GM12878 (cell line): ENCODE measurements at regions not wholly inside any gene's neighbourhood (a gene's known extent, or its start where the extent isn't known, plus 50 kb on each side); places are given as distances from the start of the nearest gene placed in this dataset.

Source experiments
- ATAC-seq: fragments of 200-7000 bp; cut with Tn5 transposase; 3 replicates; pipeline ENCODE4 v1.9.1; 2020; ENCODE audit warnings: mild to moderate bottlenecking, moderate library complexity
- BruUV-seq: library from RNA; stranded (reverse); fragments of 400-500 nt; replicated peaks from 2 replicates; lab custom pipeline; 2021; lab: Mats Ljungman, UMichigan
- CTCF ChIA-PET: fragments of 300-600 bp; sonication (Branson Sonifier 250); formaldehyde crosslinking; extraction: SDS; loops from one replicate; lab custom pipeline; 2021; ENCODE audit warnings: inconsistent platforms; lab: Yijun Ruan, JAX
- POLR2A ChIA-PET: fragments of 350-600 bp; formaldehyde crosslinking; extraction: SDS; loops from one replicate; lab custom pipeline; 2021; ENCODE audit warnings: inconsistent platforms; lab: Charles Lee
- RAD21 ChIA-PET: fragments of 300-600 bp; sonication (Branson Sonifier 250); formaldehyde crosslinking; loops from one replicate; lab custom pipeline; 2023; ENCODE audit warnings: antibody characterized with exemption; ENCODE audit not compliant: unreplicated experiment; lab: Charles Lee
- SMC1A ChIA-PET: fragments of 300-600 bp; sonication (Branson Sonifier 250); formaldehyde crosslinking; loops from one replicate; lab custom pipeline; 2023; ENCODE audit not compliant: unreplicated experiment, uncharacterized antibody; lab: Charles Lee
- DNase-seq: peaks from one replicate; pipeline ENCODE4 v3.0.0-alpha.2; 2011; ENCODE audit warnings: low read depth, low spot score
- FAIRE-seq: peaks from 3 replicates; lab custom pipeline; 2011; peaks lifted over from hg19 to GRCh38; lab: Jason Lieb, UNC
- H2AFZ ChIP-seq: 2 replicates; pipeline ENCODE4 v1.6.0; 2011; ENCODE audit warnings: low read depth, low read length, control low read depth; ENCODE audit not compliant: control insufficient read depth
- H3K27ac ChIP-seq: 2 replicates; pipeline ENCODE4 v1.5.1; 2011; ENCODE audit warnings: control low read depth; ENCODE audit not compliant: control insufficient read depth, insufficient read depth
- H3K27me3 ChIP-seq, 2 experiments: replicated peaks in 1 of 2; 2 replicates each; pipeline versions ENCODE4 v1.6.0 to v1.6.1; 2011; ENCODE audit warnings: low read length in 1 of 2; ENCODE audit not compliant: control insufficient read depth in 2 of 2, insufficient read depth in 2 of 2
- H3K36me3 ChIP-seq, 2 experiments: 2 replicates each; pipeline ENCODE4 v1.5.1; 2011; ENCODE audit warnings: low read length in 1 of 2; ENCODE audit not compliant: control insufficient read depth in 2 of 2, insufficient read depth in 2 of 2
- H3K4me1 ChIP-seq: 2 replicates; pipeline ENCODE4 v1.6.1; 2011; ENCODE audit warnings: mild to moderate bottlenecking, low read length, moderate library complexity, mixed read lengths; ENCODE audit not compliant: control insufficient read depth, insufficient read depth
- H3K4me2 ChIP-seq: 2 replicates; pipeline ENCODE4 v1.6.0; 2011; ENCODE audit warnings: control low read depth; ENCODE audit not compliant: control insufficient read depth, insufficient read depth
- H3K4me3 ChIP-seq: fragments of 200-600 bp; sonication (generic); 2 replicates; pipeline ENCODE4 v1.5.1; 2016
- H3K79me2 ChIP-seq: 2 replicates; pipeline ENCODE4 v1.6.0; 2011; ENCODE audit warnings: low read length; ENCODE audit not compliant: control insufficient read depth, insufficient read depth
- H3K9ac ChIP-seq: 2 replicates; pipeline ENCODE4 v1.8.0; 2011; ENCODE audit warnings: low read length, control low read depth, mixed read lengths; ENCODE audit not compliant: control insufficient read depth, insufficient read depth
- H3K9me3 ChIP-seq: replicated peaks from 3 replicates; pipeline ENCODE4 v1.5.1; 2011; ENCODE audit warnings: mild to moderate bottlenecking, low read length; ENCODE audit not compliant: control insufficient read depth, insufficient read depth
- H4K20me1 ChIP-seq: 2 replicates; pipeline ENCODE4 v1.6.0; 2011; ENCODE audit not compliant: control insufficient read depth, insufficient read depth
- BACH1 ChIP-seq: fragments of 450-650 bp; IDR thresholded peaks from 2 replicates; pipeline ENCODE4 v1.6.1; 2017; ENCODE audit warnings: mild to moderate bottlenecking, borderline replicate concordance
- BHLHE40 ChIP-seq, 2 experiments: fragments of 450-650 bp in 1 of 2; IDR thresholded peaks; 2 replicates each; pipeline ENCODE4 v1.6.1; 2011 to 2017; ENCODE audit warnings: low read depth in 2 of 2, borderline replicate concordance in 1 of 2, improper control_type of control experiment in 1 of 2, low read length in 1 of 2, mild to moderate bottlenecking in 1 of 2
- ESRRA ChIP-seq: IDR thresholded peaks from 2 replicates; pipeline ENCODE4 v1.6.1; 2012; ENCODE audit warnings: mild to moderate bottlenecking, low read length, improper control_type of control experiment
- GATAD2B ChIP-seq: fragments of 450-650 bp; conservative IDR thresholded peaks from 2 replicates; pipeline ENCODE4 v1.6.1; 2017; ENCODE audit warnings: low read depth, mild to moderate bottlenecking, moderate library complexity
- MYB ChIP-seq: fragments of 150-350 bp; IDR thresholded peaks from 2 replicates; pipeline ENCODE4 v1.6.1; 2014; ENCODE audit warnings: mild to moderate bottlenecking, low read depth, low read length, borderline replicate concordance
- MYC ChIP-seq: IDR thresholded peaks from 2 replicates; pipeline ENCODE4 v1.6.1; 2011; ENCODE audit warnings: mild to moderate bottlenecking, low read length, moderate library complexity, inconsistent platforms; ENCODE audit not compliant: insufficient read depth, insufficient replicate concordance, insufficient read length, severe bottlenecking
- RFX5 ChIP-seq: IDR thresholded peaks from 2 replicates; pipeline ENCODE4 v1.6.1; 2011; ENCODE audit warnings: low read depth, low read length, improper control_type of control experiment
- SIX5 ChIP-seq: IDR thresholded peaks from 2 replicates; pipeline ENCODE4 v1.6.1; 2011; ENCODE audit warnings: mild to moderate bottlenecking, low read depth, low read length, moderate library complexity; ENCODE audit not compliant: severe bottlenecking
- TBL1XR1 ChIP-seq: IDR thresholded peaks from 2 replicates; pipeline ENCODE4 v1.6.1; 2012; ENCODE audit warnings: low read depth, low read length, improper control_type of control experiment
- WGBS: methylation state at CpG from one replicate; pipeline ENCODE4 v1.1.6; 2016; ENCODE audit warnings: low lambda C conversion rate; ENCODE audit not compliant: insufficient replicate concordance, insufficient coverage; ENCODE audit errors: missing lambda C conversion rate; 5-methylcytosine and 5-hydroxymethylcytosine counted together
- in situ Hi-C: fragments of 300-500 bp; cut with MboI; formaldehyde crosslinking; loops from 9 replicates; pipeline ENCODE4 v1.14.3; 2018; ENCODE audit warnings: mixed read lengths
- intact Hi-C: fragments of 100-400 bp; cut with micrococcal nuclease; formaldehyde crosslinking; loops from one replicate; pipeline ENCODE4 v1.14.2; 2022; ENCODE audit not compliant: unreplicated experiment
- TF ChIP-seq, protein P1 (sequence below): fragments of 450-650 bp; IDR thresholded peaks from 2 replicates; pipeline ENCODE4 v1.6.1; 2016; ENCODE audit warnings: mild to moderate bottlenecking

GRCh38 chrX:486325-486724, 99.6 kb upstream of the PPP2R3B start:
- ATAC-seq (no peak), FAIRE-seq (no peak), DNase-seq (no peak)
- Histone ChIP-seq H2AFZ (no peak overlapping the region), H3K9me3 (peaks cover 1% of the 10 kb centered on the region; the same call in 1 of the 3 replicates), H3K79me2 (no peaks in the 10 kb centered on the region), H3K4me3 (no peak overlapping the region), H3K36me3 (no peaks in the 10 kb centered on the region), H3K27ac (no peak overlapping the region), H4K20me1 (no peaks in the 10 kb centered on the region), H3K4me2 (no peak overlapping the region), H3K4me1 (no peaks in the 10 kb centered on the region), H3K9ac (no peak overlapping the region), H3K27me3 (no peaks in the 10 kb centered on the region)
- RAD21 ChIA-PET = no interaction called here
- SMC1A ChIA-PET = no interaction called here
- TF ChIP-seq BACH1 = no peak
- TF ChIP-seq SIX5 = no peak
- TF ChIP-seq BHLHE40 (IDR thresholded peaks at IDR 0.05; ENCODE audit: borderline replicate concordance in 1 of 2, low read depth in 2 of 2, low read length in 1 of 2) = no peak
- POLR2A ChIA-PET = no interaction called here
- intact Hi-C loops = no loop called here
- CTCF ChIA-PET = no interaction called here
- 57% methylated on average over 4 of the region's 4 CpGs for WGBS
- in situ Hi-C loops = no loop called here
- BruUV-seq = no TSS peak

- H3K36me3 ChIP-seq = no peaks in the 10 kb centered on the region
- no peak overlapping the region for H3K4me2 ChIP-seq
- H3K27ac ChIP-seq = no peak overlapping the region
- H3K27me3 ChIP-seq = no peaks in the 10 kb centered on the region
- ChIA-PET POLR2A (no interaction called here), RAD21 (no interaction called here), SMC1A (no interaction called here), CTCF (no interaction called here)
- H3K4me1 ChIP-seq = no peaks in the 10 kb centered on the region
- no peaks in the 10 kb centered on the region for H4K20me1 ChIP-seq
- FAIRE-seq (no peak), DNase-seq (no peak), ATAC-seq (no peak)
- H2AFZ ChIP-seq = no peak overlapping the region
- no peak for TF ChIP-seq TBL1XR1
- TF ChIP-seq, protein P1, sequence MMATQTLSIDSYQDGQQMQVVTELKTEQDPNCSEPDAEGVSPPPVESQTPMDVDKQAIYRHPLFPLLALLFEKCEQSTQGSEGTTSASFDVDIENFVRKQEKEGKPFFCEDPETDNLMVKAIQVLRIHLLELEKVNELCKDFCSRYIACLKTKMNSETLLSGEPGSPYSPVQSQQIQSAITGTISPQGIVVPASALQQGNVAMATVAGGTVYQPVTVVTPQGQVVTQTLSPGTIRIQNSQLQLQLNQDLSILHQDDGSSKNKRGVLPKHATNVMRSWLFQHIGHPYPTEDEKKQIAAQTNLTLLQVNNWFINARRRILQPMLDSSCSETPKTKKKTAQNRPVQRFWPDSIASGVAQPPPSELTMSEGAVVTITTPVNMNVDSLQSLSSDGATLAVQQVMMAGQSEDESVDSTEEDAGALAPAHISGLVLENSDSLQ = no peak
- no peak for TF ChIP-seq GATAD2B
- TF ChIP-seq ESRRA = no peak
- TF ChIP-seq RFX5 = no peak
- TF ChIP-seq MYB = no peak
- no peak for TF ChIP-seq MYC
- H3K9me3 ChIP-seq = no peaks in the 10 kb centered on the region; the same call in 2 of the 3 replicates
- no peak overlapping the region for H3K9ac ChIP-seq
- in situ Hi-C loops = no loop called here
- no peaks in the 10 kb centered on the region for H3K79me2 ChIP-seq
- no TSS peak for BruUV-seq
- H3K4me3 ChIP-seq = no peak overlapping the region
- 0% methylated on average over 1 of the region's 1 CpG for WGBS
- intact Hi-C loops = no loop called here
These were observed 101.1 kb upstream of the PPP2R3B start for GRCh38 chrX:487836-488235.
